ENCODE measurements at regions not wholly inside any gene's neighbourhood (a gene's known extent, or its start where the extent isn't known, plus 50 kb on each side); places are given as distances from the start of the nearest gene placed in this dataset.
"Not testable (repeated sequence)": the region's sequence is repeated elsewhere in the genome, so short reads cannot be mapped to it uniquely, and the experiment has no call there.

GRCh38 chr18:77397617-77398016, 148.0 kb downstream of the GALR1 start:
- H3K4me1 Mint-ChIP-seq: no peaks in the 10 kb centered on the region
- 71% methylated on average over 1 of the region's 4 CpGs for WGBS (ENCODE audit: insufficient coverage)
- DNase-seq (no peak), ATAC-seq (replicated peaks in 1 of 4) (no peak)
- no peaks in the 10 kb centered on the region for H3K9me3 Mint-ChIP-seq
- Histone ChIP-seq H3K27me3 (replicated peaks in 1 of 2; ENCODE audit: control insufficient read depth in 2 of 2, extremely low read depth in 1 of 2, insufficient read depth in 2 of 2, low read length in 1 of 2) (peaks cover 0 to 11% of the 10 kb centered on the region in 2 experiments), H3K36me3 (ENCODE audit: control insufficient read depth in 2 of 2, extremely low read depth in 1 of 2, insufficient read depth in 1 of 2, low read length in 1 of 2) (no peaks in the 10 kb centered on the region), H3K4me3 (ENCODE audit: control insufficient read depth in 1 of 2, extremely low read depth in 1 of 2, low read length in 1 of 2) (no peak overlapping the region), H3K9me3 (no peaks in the 10 kb centered on the region), H3K4me1 (ENCODE audit: control insufficient read depth in 1 of 2, extremely low read depth in 1 of 2, insufficient read depth in 2 of 2, low read length in 2 of 2) (no peaks in the 10 kb centered on the region), H3K27ac (ENCODE audit: low read length) (no peak overlapping the region)
- H3K27ac Mint-ChIP-seq: no peak overlapping the region
- H3K27me3 Mint-ChIP-seq: peaks cover 5 to 8% of the 10 kb centered on the region in 2 donors
- ChIA-PET CTCF (no interaction called here), POLR2A (no interaction called here)
- no peak overlapping the region for H3K4me3 Mint-ChIP-seq
- H3K36me3 Mint-ChIP-seq: no peaks in the 10 kb centered on the region

DNA sequence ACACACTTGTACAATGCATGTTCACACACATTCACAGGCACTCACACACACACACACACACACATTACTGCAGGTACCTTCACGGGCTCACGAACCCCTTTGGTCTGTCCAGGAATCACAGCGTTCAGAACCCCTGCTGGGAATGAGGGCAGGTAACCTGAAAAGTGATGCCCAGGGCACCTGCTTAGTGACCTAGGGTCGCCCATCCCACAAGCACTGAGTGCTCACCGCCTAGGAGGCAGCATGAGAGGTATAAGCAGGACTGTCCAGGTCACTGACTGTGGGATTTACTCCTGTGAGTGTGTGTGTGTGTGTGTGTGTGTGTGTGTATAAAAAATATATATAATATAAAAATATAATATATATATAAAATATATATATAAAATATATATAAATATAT, 150.9 kb downstream of the GALR1 start:
- no peak for ATAC-seq (replicated peaks in 1 of 4)
- POLR2A ChIA-PET: no interaction called here
- H3K27ac Mint-ChIP-seq: no peak overlapping the region

GRCh38 chr18:77401173-77401572, 151.5 kb downstream of the GALR1 start:
- Mint-ChIP-seq H3K9me3 (no peaks in the 10 kb centered on the region), H3K4me3 (no peak overlapping the region), H3K27me3 (peaks cover 0 to 6% of the 10 kb centered on the region in 2 donors), H3K36me3 (no peaks in the 10 kb centered on the region), H3K4me1 (no peaks in the 10 kb centered on the region), H3K27ac (no peak overlapping the region)
- no peaks in the 10 kb centered on the region for H3K36me3 ChIP-seq (ENCODE audit: control insufficient read depth in 2 of 2, extremely low read depth in 1 of 2, insufficient read depth in 1 of 2, low read length in 1 of 2)
- H3K27ac ChIP-seq (ENCODE audit: low read length): no peak overlapping the region
- H3K27me3 ChIP-seq (replicated peaks in 1 of 2; ENCODE audit: control insufficient read depth in 2 of 2, extremely low read depth in 1 of 2, insufficient read depth in 2 of 2, low read length in 1 of 2): peaks cover 0 to 12% of the 10 kb centered on the region in 2 experiments
- POLR2A ChIA-PET: no interaction called here
- H3K4me3 ChIP-seq (ENCODE audit: control insufficient read depth in 1 of 2, extremely low read depth in 1 of 2, low read length in 1 of 2): no peak overlapping the region
- DNase-seq (no peak), ATAC-seq (replicated peaks in 1 of 4) (no peak)
- WGBS (ENCODE audit: insufficient coverage): 82% methylated on average over 9 of the region's 9 CpGs
- no peaks in the 10 kb centered on the region for H3K4me1 ChIP-seq (ENCODE audit: control insufficient read depth in 1 of 2, extremely low read depth in 1 of 2, insufficient read depth in 2 of 2, low read length in 2 of 2)
- CTCF ChIA-PET: no interaction called here
- H3K9me3 ChIP-seq: no peaks in the 10 kb centered on the region

More for the DNA sequence above, 150.9 kb downstream of the GALR1 start:
- peaks cover 0 to 4% of the 10 kb centered on the region in 2 donors for H3K27me3 Mint-ChIP-seq
- CTCF ChIA-PET: no interaction called here
- H3K36me3 Mint-ChIP-seq: no peaks in the 10 kb centered on the region
- no peaks in the 10 kb centered on the region for H3K4me1 ChIP-seq (ENCODE audit: control insufficient read depth in 1 of 2, extremely low read depth in 1 of 2, insufficient read depth in 2 of 2, low read length in 2 of 2)
- H3K27me3 ChIP-seq (replicated peaks in 1 of 2; ENCODE audit: control insufficient read depth in 2 of 2, extremely low read depth in 1 of 2, insufficient read depth in 2 of 2, low read length in 1 of 2): peaks cover 0 to 12% of the 10 kb centered on the region in 2 experiments
- no peak overlapping the region for H3K27ac ChIP-seq (ENCODE audit: low read length)
- no peak for DNase-seq
- WGBS (ENCODE audit: insufficient coverage): 73% methylated on average over 3 of the region's 5 CpGs
- H3K9me3 Mint-ChIP-seq: no peaks in the 10 kb centered on the region
- H3K4me3 Mint-ChIP-seq: no peak overlapping the region
- H3K9me3 ChIP-seq: no peaks in the 10 kb centered on the region
- no peaks in the 10 kb centered on the region for H3K36me3 ChIP-seq (ENCODE audit: control insufficient read depth in 2 of 2, extremely low read depth in 1 of 2, insufficient read depth in 1 of 2, low read length in 1 of 2)
- H3K4me1 Mint-ChIP-seq: no peaks in the 10 kb centered on the region
- H3K4me3 ChIP-seq (ENCODE audit: control insufficient read depth in 1 of 2, extremely low read depth in 1 of 2, low read length in 1 of 2): no peak overlapping the region

DNA sequence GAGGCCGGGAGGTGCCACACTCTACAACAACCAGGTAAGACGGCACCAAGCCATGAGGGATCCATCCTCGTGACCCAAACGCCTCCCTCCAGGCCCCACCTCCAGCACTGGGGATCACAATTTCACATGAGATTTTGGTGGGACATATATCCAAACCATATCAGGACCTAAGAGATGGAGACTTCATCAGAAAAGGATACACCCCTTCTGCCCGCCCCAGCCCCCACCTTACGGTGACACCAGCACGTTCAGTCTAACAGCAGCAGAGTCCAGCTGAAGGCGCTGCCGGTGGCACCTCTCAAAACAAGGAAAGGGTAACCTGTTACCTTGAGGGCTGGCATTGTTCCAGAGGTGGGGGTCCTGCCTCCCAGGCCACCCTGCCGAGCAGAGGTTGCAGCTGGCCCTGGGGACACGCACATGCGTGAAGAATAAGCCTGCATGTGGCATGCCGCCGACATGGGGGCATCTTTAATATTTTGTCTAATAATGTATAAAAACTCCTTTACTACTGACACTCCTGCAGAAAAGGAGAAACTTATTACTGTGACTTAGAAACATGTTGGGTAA, 154.4 kb downstream of the GALR1 start:
- Mint-ChIP-seq H3K27ac (no peak overlapping the region), H3K36me3 (no peaks in the 10 kb centered on the region), H3K27me3 (peaks cover 0 to 4% of the 10 kb centered on the region in 2 donors), H3K4me1 (no peaks in the 10 kb centered on the region), H3K9me3 (no peaks in the 10 kb centered on the region), H3K4me3 (no peak overlapping the region)
- Histone ChIP-seq H3K27ac (ENCODE audit: low read length) (no peak overlapping the region), H3K27me3 (replicated peaks in 1 of 2; ENCODE audit: control insufficient read depth in 2 of 2, extremely low read depth in 1 of 2, insufficient read depth in 2 of 2, low read length in 1 of 2) (peaks cover 0 to 12% of the 10 kb centered on the region in 2 experiments), H3K4me3 (ENCODE audit: control insufficient read depth in 1 of 2, extremely low read depth in 1 of 2, low read length in 1 of 2) (no peak overlapping the region), H3K4me1 (ENCODE audit: control insufficient read depth in 1 of 2, extremely low read depth in 1 of 2, insufficient read depth in 2 of 2, low read length in 2 of 2) (no peaks in the 10 kb centered on the region), H3K9me3 (no peaks in the 10 kb centered on the region), H3K36me3 (ENCODE audit: control insufficient read depth in 2 of 2, extremely low read depth in 1 of 2, insufficient read depth in 1 of 2, low read length in 1 of 2) (no peaks in the 10 kb centered on the region)
- ChIA-PET POLR2A (no interaction called here), CTCF (no interaction called here)
- no peak for ATAC-seq (replicated peaks in 1 of 4)
- no peak for DNase-seq
- WGBS (ENCODE audit: insufficient coverage): 73% methylated on average over 6 of the region's 14 CpGs

- ATAC-seq (replicated peaks in 1 of 4): no peak
- Histone ChIP-seq H3K4me1 (ENCODE audit: control insufficient read depth in 1 of 2, extremely low read depth in 1 of 2, insufficient read depth in 2 of 2, low read length in 2 of 2) (no peaks in the 10 kb centered on the region), H3K4me3 (ENCODE audit: control insufficient read depth in 1 of 2, extremely low read depth in 1 of 2, low read length in 1 of 2) (no peak overlapping the region), H3K27ac (ENCODE audit: low read length) (no peak overlapping the region), H3K9me3 (no peaks in the 10 kb centered on the region), H3K36me3 (ENCODE audit: control insufficient read depth in 2 of 2, extremely low read depth in 1 of 2, insufficient read depth in 1 of 2, low read length in 1 of 2) (no peaks in the 10 kb centered on the region), H3K27me3 (replicated peaks in 1 of 2; ENCODE audit: control insufficient read depth in 2 of 2, extremely low read depth in 1 of 2, insufficient read depth in 2 of 2, low read length in 1 of 2) (peaks cover 0 to 12% of the 10 kb centered on the region in 2 experiments)
- Mint-ChIP-seq H3K27me3 (peaks cover 0 to 4% of the 10 kb centered on the region in 2 donors), H3K27ac (no peak overlapping the region), H3K4me3 (no peak overlapping the region), H3K4me1 (no peaks in the 10 kb centered on the region), H3K36me3 (no peaks in the 10 kb centered on the region), H3K9me3 (no peaks in the 10 kb centered on the region)
- DNase-seq: no peak
- WGBS (ENCODE audit: insufficient coverage): 93% methylated on average over 4 of the region's 11 CpGs
- POLR2A ChIA-PET: no interaction called here
- CTCF ChIA-PET: interaction anchor here in 1 of 2 donors (0.7 kb wide), 1 partner anchor 36 kb away, joined by 3 read pairs; no protein-coding TSS in a partner anchor
Measured at GRCh38 chr18:77405096-77405495, 155.4 kb downstream of the GALR1 start.

DNA sequence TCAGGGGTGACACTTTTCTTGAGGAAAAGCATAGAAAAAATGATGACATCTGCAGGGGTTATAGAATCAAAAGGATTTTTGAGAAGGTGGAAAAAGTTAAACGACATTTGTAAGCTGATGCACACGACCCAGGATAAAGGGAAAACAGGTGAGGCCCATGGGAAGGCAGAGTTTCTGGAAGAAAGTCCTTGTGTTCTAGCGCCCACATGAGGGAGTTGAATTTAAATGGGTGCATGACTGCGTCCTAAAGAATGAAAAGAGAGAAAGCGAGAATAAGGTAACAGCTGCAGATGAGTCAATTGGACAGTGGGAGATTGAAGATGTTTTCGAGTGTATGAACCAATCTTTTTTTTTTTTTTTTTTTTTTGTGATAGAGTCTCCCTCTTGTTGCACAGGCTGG, 158.1 kb downstream of the GALR1 start:
- ChIA-PET POLR2A (no interaction called here), CTCF (no interaction called here)
- H3K4me1 Mint-ChIP-seq: no peaks in the 10 kb centered on the region
- no peak overlapping the region for H3K4me3 Mint-ChIP-seq
- Histone ChIP-seq H3K4me3 (ENCODE audit: control insufficient read depth in 1 of 2, extremely low read depth in 1 of 2, low read length in 1 of 2) (no peak overlapping the region), H3K36me3 (ENCODE audit: control insufficient read depth in 2 of 2, extremely low read depth in 1 of 2, insufficient read depth in 1 of 2, low read length in 1 of 2) (no peaks in the 10 kb centered on the region), H3K27ac (ENCODE audit: low read length) (no peak overlapping the region), H3K4me1 (ENCODE audit: control insufficient read depth in 1 of 2, extremely low read depth in 1 of 2, insufficient read depth in 2 of 2, low read length in 2 of 2) (no peaks in the 10 kb centered on the region), H3K27me3 (replicated peaks in 1 of 2; ENCODE audit: control insufficient read depth in 2 of 2, extremely low read depth in 1 of 2, insufficient read depth in 2 of 2, low read length in 1 of 2) (peaks cover 0 to 8% of the 10 kb centered on the region in 2 experiments), H3K9me3 (no peaks in the 10 kb centered on the region)
- ATAC-seq (replicated peaks in 1 of 4) (no peak), DNase-seq (no peak)
- no peak overlapping the region for H3K27ac Mint-ChIP-seq
- peaks cover 0 to 4% of the 10 kb centered on the region in 2 donors for H3K27me3 Mint-ChIP-seq
- H3K9me3 Mint-ChIP-seq: no peaks in the 10 kb centered on the region
- no peaks in the 10 kb centered on the region for H3K36me3 Mint-ChIP-seq
- 55% methylated on average over 5 of the region's 6 CpGs for WGBS (ENCODE audit: insufficient coverage)

- H3K27me3 Mint-ChIP-seq; H3K36me3 Mint-ChIP-seq; H3K27ac ChIP-seq (ENCODE audit: low read length); H3K4me1 ChIP-seq (ENCODE audit: control insufficient read depth in 1 of 2, extremely low read depth in 1 of 2, insufficient read depth in 2 of 2, low read length in 2 of 2); H3K36me3 ChIP-seq (ENCODE audit: control insufficient read depth in 2 of 2, extremely low read depth in 1 of 2, insufficient read depth in 1 of 2, low read length in 1 of 2); H3K27ac Mint-ChIP-seq; ATAC-seq (replicated peaks in 1 of 4); H3K4me3 Mint-ChIP-seq; CTCF ChIA-PET; DNase-seq; POLR2A ChIA-PET; H3K27me3 ChIP-seq (replicated peaks in 1 of 2; ENCODE audit: control insufficient read depth in 2 of 2, extremely low read depth in 1 of 2, insufficient read depth in 2 of 2, low read length in 1 of 2); H3K9me3 ChIP-seq; H3K4me1 Mint-ChIP-seq; H3K4me3 ChIP-seq (ENCODE audit: control insufficient read depth in 1 of 2, extremely low read depth in 1 of 2, low read length in 1 of 2); H3K9me3 Mint-ChIP-seq: not testable (repeated sequence)
- 84% methylated on average over 14 of the region's 28 CpGs for WGBS (ENCODE audit: insufficient coverage)
Measured at GRCh38 chr18:77421546-77421945, 171.9 kb downstream of the GALR1 start.
